ENCODE measurements at regions not wholly inside any gene's neighbourhood (a gene's known extent, or its start where the extent isn't known, plus 50 kb on each side); places are given as distances from the start of the nearest gene placed in this dataset.

- no peak for TF ChIP-seq EZH2phosphoT487 (IDR thresholded peaks at IDR 0.05; ENCODE audit: low read depth)
- no peak for TF ChIP-seq CTCF (IDR thresholded peaks at IDR 0.05; ENCODE audit: low read depth, low read length)
- Histone ChIP-seq H3K9ac (ENCODE audit: low read length) (no peak overlapping the region), H3K27ac (ENCODE audit: low read length) (no peak overlapping the region), H3K36me3 (replicated peaks; ENCODE audit: low read depth, low read length) (no peaks in the 10 kb centered on the region), H2AFZ (ENCODE audit: low read depth, low read length) (no peak overlapping the region), H3K4me3 (ENCODE audit: low read length) (no peak overlapping the region), H3K27me3 (ENCODE audit: low read depth, low read length) (no peaks in the 10 kb centered on the region), H3K79me2 (ENCODE audit: low read length) (no peaks in the 10 kb centered on the region), H3K4me1 (ENCODE audit: low read length) (no peaks in the 10 kb centered on the region), H3K9me3 (ENCODE audit: insufficient read depth, low read length) (no peaks in the 10 kb centered on the region), H4K20me1 (ENCODE audit: insufficient read depth, low read length) (no peaks in the 10 kb centered on the region), H3K4me2 (ENCODE audit: low read length) (no peak overlapping the region)
These were observed 444.8 kb downstream of the GLRX3 start for GRCh38 chr10:130580975-130581374.

- no peaks in the 10 kb centered on the region for H3K36me3 ChIP-seq (replicated peaks; ENCODE audit: low read depth, low read length)
- no peak overlapping the region for H3K9ac ChIP-seq (ENCODE audit: low read length)
- H3K4me1 ChIP-seq (ENCODE audit: low read length), result no peaks in the 10 kb centered on the region
- H3K79me2 ChIP-seq (ENCODE audit: low read length), result no peaks in the 10 kb centered on the region
- H3K4me2 ChIP-seq (ENCODE audit: low read length), result no peak overlapping the region
- H3K27ac ChIP-seq (ENCODE audit: low read length), result no peak overlapping the region
- no peaks in the 10 kb centered on the region for H3K27me3 ChIP-seq (ENCODE audit: low read depth, low read length)
- TF ChIP-seq CTCF (IDR thresholded peaks at IDR 0.05; ENCODE audit: low read depth, low read length), result no peak
- TF ChIP-seq EZH2phosphoT487 (IDR thresholded peaks at IDR 0.05; ENCODE audit: low read depth), result no peak
- H4K20me1 ChIP-seq (ENCODE audit: insufficient read depth, low read length), result no peaks in the 10 kb centered on the region
- H2AFZ ChIP-seq (ENCODE audit: low read depth, low read length), result no peak overlapping the region
- H3K4me3 ChIP-seq (ENCODE audit: low read length), result no peak overlapping the region
- H3K9me3 ChIP-seq (ENCODE audit: insufficient read depth, low read length), result no peaks in the 10 kb centered on the region
These were observed 451.5 kb downstream of the GLRX3 start for GRCh38 chr10:130587718-130588117.

- Histone ChIP-seq H3K4me1 (ENCODE audit: low read length) (no peaks in the 10 kb centered on the region), H3K4me2 (ENCODE audit: low read length) (no peak overlapping the region), H2AFZ (ENCODE audit: low read depth, low read length) (no peak overlapping the region), H3K79me2 (ENCODE audit: low read length) (no peaks in the 10 kb centered on the region), H4K20me1 (ENCODE audit: insufficient read depth, low read length) (no peaks in the 10 kb centered on the region), H3K27me3 (ENCODE audit: low read depth, low read length) (no peaks in the 10 kb centered on the region), H3K4me3 (ENCODE audit: low read length) (no peak overlapping the region), H3K9me3 (ENCODE audit: insufficient read depth, low read length) (no peaks in the 10 kb centered on the region), H3K9ac (ENCODE audit: low read length) (no peak overlapping the region), H3K36me3 (replicated peaks; ENCODE audit: low read depth, low read length) (no peaks in the 10 kb centered on the region), H3K27ac (ENCODE audit: low read length) (no peak overlapping the region)
- TF ChIP-seq CTCF (IDR thresholded peaks at IDR 0.05; ENCODE audit: low read depth, low read length), result no peak
- TF ChIP-seq EZH2phosphoT487 (IDR thresholded peaks at IDR 0.05; ENCODE audit: low read depth), result no peak
These were observed 469.8 kb downstream of the GLRX3 start for GRCh38 chr10:130606001-130606405.

- Histone ChIP-seq H3K9ac (ENCODE audit: low read length) (no peak overlapping the region), H3K9me3 (ENCODE audit: insufficient read depth, low read length) (no peaks in the 10 kb centered on the region), H3K36me3 (replicated peaks; ENCODE audit: low read depth, low read length) (no peaks in the 10 kb centered on the region)
These were observed 471.2 kb downstream of the GLRX3 start for GRCh38 chr10:130607366-130607765.

More at GRCh38 chr10:130607366-130607765, 471.2 kb downstream of the GLRX3 start:
- Histone ChIP-seq H3K4me1 (ENCODE audit: low read length) (no peaks in the 10 kb centered on the region), H4K20me1 (ENCODE audit: insufficient read depth, low read length) (no peaks in the 10 kb centered on the region), H3K4me2 (ENCODE audit: low read length) (no peak overlapping the region), H3K79me2 (ENCODE audit: low read length) (no peaks in the 10 kb centered on the region), H2AFZ (ENCODE audit: low read depth, low read length) (no peak overlapping the region), H3K4me3 (ENCODE audit: low read length) (no peak overlapping the region), H3K27me3 (ENCODE audit: low read depth, low read length) (no peaks in the 10 kb centered on the region), H3K27ac (ENCODE audit: low read length) (no peak overlapping the region)
- TF ChIP-seq EZH2phosphoT487 (IDR thresholded peaks at IDR 0.05; ENCODE audit: low read depth), result no peak
- TF ChIP-seq CTCF (IDR thresholded peaks at IDR 0.05; ENCODE audit: low read depth, low read length), result no peak

All from OCI-LY3 (cell line).